Trophoblast cell (in vitro differentiated cells and primary cell): ENCODE measurements at regions not wholly inside any gene's neighbourhood (a gene's known extent, or its start where the extent isn't known, plus 50 kb on each side); places are given as distances from the start of the nearest gene placed in this dataset.

ENCODE experiments used
- DNase-seq, 2 donors: peaks; one replicate each; pipeline ENCODE4 v3.0.0-alpha.2; 2016
- H2AFZ ChIP-seq: 2 replicates; pipeline ENCODE4 v1.6.1; 2013; ENCODE audit warnings: low read length, moderate library complexity, mild to moderate bottlenecking; ENCODE audit not compliant: insufficient read depth, poor library complexity
- H2AK5ac ChIP-seq: 2 replicates; pipeline ENCODE4 v1.6.1; 2013; ENCODE audit warnings: mild to moderate bottlenecking, low read length
- H2BK120ac ChIP-seq: 2 replicates; pipeline ENCODE4 v1.6.1; 2013; ENCODE audit warnings: low read length, mild to moderate bottlenecking, moderate library complexity; ENCODE audit not compliant: insufficient read depth, poor library complexity
- H2BK12ac ChIP-seq: 2 replicates; pipeline ENCODE4 v1.6.1; 2013; ENCODE audit warnings: mild to moderate bottlenecking, low read length, moderate library complexity
- H2BK5ac ChIP-seq: 2 replicates; pipeline ENCODE4 v1.6.1; 2013; ENCODE audit warnings: low read length, low read depth, moderate library complexity, mild to moderate bottlenecking; ENCODE audit not compliant: poor library complexity
- H3K14ac ChIP-seq: 2 replicates; pipeline ENCODE4 v1.6.1; 2013; ENCODE audit warnings: mild to moderate bottlenecking, low read length
- H3K18ac ChIP-seq: 2 replicates; pipeline ENCODE4 v1.6.1; 2013; ENCODE audit warnings: mild to moderate bottlenecking, low read length
- H3K23ac ChIP-seq: 2 replicates; pipeline ENCODE4 v1.6.1; 2013; ENCODE audit warnings: low read length
- H3K27ac ChIP-seq: 2 replicates; pipeline ENCODE4 v1.5.1; 2013; ENCODE audit warnings: low read depth, mild to moderate bottlenecking, inconsistent platforms, low read length, moderate library complexity
- H3K27me3 ChIP-seq: 2 replicates; pipeline ENCODE4 v1.6.1; 2013; ENCODE audit warnings: inconsistent platforms, mild to moderate bottlenecking, low read length, moderate library complexity; ENCODE audit not compliant: insufficient read depth
- H3K36me3 ChIP-seq, 2 experiments: 1 replicate in 1 of 2; 2 replicates in 1 of 2; pipeline ENCODE4 v1.6.1; 2013; ENCODE audit warnings: low read length in 2 of 2, mild to moderate bottlenecking in 2 of 2, moderate library complexity in 1 of 2; ENCODE audit not compliant: insufficient read depth in 2 of 2, control insufficient read depth in 1 of 2
- H3K4ac ChIP-seq: 2 replicates; pipeline ENCODE4 v1.6.1; 2013; ENCODE audit warnings: low read depth, mild to moderate bottlenecking, low read length, moderate library complexity
- H3K4me1 ChIP-seq, 2 experiments: 1 replicate in 1 of 2; 2 replicates in 1 of 2; pipeline ENCODE4 v1.6.1; 2013; ENCODE audit warnings: low read length in 2 of 2, mild to moderate bottlenecking in 2 of 2, moderate library complexity in 1 of 2; ENCODE audit not compliant: insufficient read depth in 2 of 2, control insufficient read depth in 1 of 2
- H3K4me2 ChIP-seq: 2 replicates; pipeline ENCODE4 v1.6.1; 2013; ENCODE audit warnings: inconsistent platforms, mild to moderate bottlenecking, low read length, moderate library complexity
- H3K4me3 ChIP-seq: 2 replicates; pipeline ENCODE4 v1.5.1; 2013; ENCODE audit warnings: mild to moderate bottlenecking, low read depth, low read length, inconsistent platforms
- H3K79me1 ChIP-seq: one replicate; pipeline ENCODE4 v1.6.1; 2013; ENCODE audit warnings: low read length
- H3K79me2 ChIP-seq: 2 replicates; pipeline ENCODE4 v1.6.1; 2013; ENCODE audit warnings: low read length, mild to moderate bottlenecking; ENCODE audit not compliant: control insufficient read depth, insufficient read depth, poor library complexity
- H3K9ac ChIP-seq: 2 replicates; pipeline ENCODE4 v1.6.1; 2013; ENCODE audit warnings: mild to moderate bottlenecking, low read length
- H3K9me3 ChIP-seq: 2 replicates; pipeline ENCODE4 v1.6.1; 2013; ENCODE audit warnings: low read depth, mild to moderate bottlenecking, control low read depth, inconsistent platforms, low read length; ENCODE audit not compliant: insufficient read depth
- H4K12ac ChIP-seq: 2 replicates; pipeline ENCODE4 v1.6.1; 2013; ENCODE audit warnings: low read depth, mild to moderate bottlenecking, low read length, moderate library complexity
- H4K8ac ChIP-seq: 2 replicates; pipeline ENCODE4 v1.6.1; 2013; ENCODE audit warnings: low read depth, mild to moderate bottlenecking, low read length, moderate library complexity
- H4K91ac ChIP-seq: one replicate; pipeline ENCODE4 v1.6.1; 2013; ENCODE audit warnings: low read depth, mild to moderate bottlenecking, low read length, moderate library complexity
- WGBS: extraction: QIAGEN DNeasy Blood & Tissue Kit; methylation state at CpG from one replicate; pipeline ENCODE4 v1.1.7; 2013; ENCODE audit warnings: missing lambda C conversion rate; ENCODE audit not compliant: insufficient read length, insufficient coverage; ENCODE audit errors: extremely low coverage; 5-methylcytosine and 5-hydroxymethylcytosine counted together

- H3K79me1 ChIP-seq = no peaks in the 10 kb centered on the region
- no peaks in the 10 kb centered on the region for H3K27me3 ChIP-seq
- no peaks in the 10 kb centered on the region for H3K36me3 ChIP-seq
- H4K91ac ChIP-seq = no peak overlapping the region
- no peaks in the 10 kb centered on the region for H3K9me3 ChIP-seq
- no CpG with 5 or more reads among the region's 3 CpGs for WGBS
- H3K18ac ChIP-seq = no peak overlapping the region
- no peak overlapping the region for H2AFZ ChIP-seq
- no peak overlapping the region for H4K12ac ChIP-seq
- H4K8ac ChIP-seq = no peak overlapping the region
- no peak overlapping the region for H3K4me3 ChIP-seq
- no peak overlapping the region for H3K4ac ChIP-seq
- no peaks in the 10 kb centered on the region for H3K79me2 ChIP-seq
- H2AK5ac ChIP-seq = no peak overlapping the region
- H2BK5ac ChIP-seq = no peak overlapping the region
- no peak overlapping the region for H2BK120ac ChIP-seq
- no peaks in the 10 kb centered on the region for H3K4me1 ChIP-seq
- no peak overlapping the region for H3K23ac ChIP-seq
- H3K9ac ChIP-seq = no peak overlapping the region
- no peak overlapping the region for H3K27ac ChIP-seq
- no peak overlapping the region for H2BK12ac ChIP-seq
- no peak overlapping the region for H3K14ac ChIP-seq
- H3K4me2 ChIP-seq = no peak overlapping the region
- no peak for DNase-seq
These were observed 56.3 kb downstream of the AGTR2 start for GRCh38 chrX:116226665-116227484.

- H2AFZ ChIP-seq = no peak overlapping the region
- H3K79me2 ChIP-seq = no peaks in the 10 kb centered on the region
- H3K9me3 ChIP-seq = no peaks in the 10 kb centered on the region
- no peak overlapping the region for H3K4me2 ChIP-seq
- no peak overlapping the region for H2BK120ac ChIP-seq
- H3K36me3 ChIP-seq = no peaks in the 10 kb centered on the region
- no peak overlapping the region for H2BK5ac ChIP-seq
- DNase-seq = no peak
- no peak overlapping the region for H4K91ac ChIP-seq
- H4K8ac ChIP-seq = no peak overlapping the region
- no peak overlapping the region for H3K4me3 ChIP-seq
- WGBS = no CpG with 5 or more reads among the region's 4 CpGs
- no peak overlapping the region for H3K18ac ChIP-seq
- H3K79me1 ChIP-seq = no peaks in the 10 kb centered on the region
- H2AK5ac ChIP-seq = no peak overlapping the region
- H3K9ac ChIP-seq = no peak overlapping the region
- no peaks in the 10 kb centered on the region for H3K27me3 ChIP-seq
- no peak overlapping the region for H4K12ac ChIP-seq
- no peak overlapping the region for H2BK12ac ChIP-seq
- H3K27ac ChIP-seq = no peak overlapping the region
- H3K23ac ChIP-seq = no peak overlapping the region
- no peak overlapping the region for H3K4ac ChIP-seq
- no peaks in the 10 kb centered on the region for H3K4me1 ChIP-seq
- H3K14ac ChIP-seq = no peak overlapping the region
These were observed 59.8 kb downstream of the AGTR2 start for GRCh38 chrX:116230130-116230898.

GRCh38 chrX:116232833-116233232 lies 62.3 kb downstream of the AGTR2 start:
- Histone ChIP-seq H3K27ac (no peak overlapping the region), H3K4me1 (no peaks in the 10 kb centered on the region), H3K18ac (no peak overlapping the region), H3K79me1 (no peaks in the 10 kb centered on the region), H4K8ac (no peak overlapping the region), H3K79me2 (no peaks in the 10 kb centered on the region), H4K91ac (no peak overlapping the region), H3K4me3 (no peak overlapping the region), H3K27me3 (no peaks in the 10 kb centered on the region), H4K12ac (no peak overlapping the region), H2BK5ac (no peak overlapping the region), H2AFZ (no peak overlapping the region), H3K9me3 (no peaks in the 10 kb centered on the region), H3K36me3 (no peaks in the 10 kb centered on the region), H2AK5ac (no peak overlapping the region), H3K4ac (no peak overlapping the region), H2BK12ac (no peak overlapping the region), H3K9ac (no peak overlapping the region), H3K14ac (no peak overlapping the region), H3K4me2 (no peak overlapping the region), H3K23ac (no peak overlapping the region), H2BK120ac (no peak overlapping the region)
- peak in 1 of 2 donors; percentile 22 for DNase-seq
- no CpG with 5 or more reads among the region's 3 CpGs for WGBS

GRCh38 chrX:116236666-116237065 lies 66.1 kb downstream of the AGTR2 start:
- Histone ChIP-seq H3K4me1 (no peaks in the 10 kb centered on the region), H3K4me3 (no peak overlapping the region), H3K14ac (no peak overlapping the region), H3K79me1 (no peaks in the 10 kb centered on the region), H2BK5ac (no peak overlapping the region), H3K23ac (no peak overlapping the region), H3K9ac (no peak overlapping the region), H3K27me3 (no peaks in the 10 kb centered on the region), H3K9me3 (no peaks in the 10 kb centered on the region), H3K36me3 (no peaks in the 10 kb centered on the region), H2BK120ac (no peak overlapping the region), H3K4ac (no peak overlapping the region), H2AFZ (no peak overlapping the region), H4K91ac (no peak overlapping the region), H3K18ac (no peak overlapping the region), H2BK12ac (no peak overlapping the region), H4K8ac (no peak overlapping the region), H4K12ac (no peak overlapping the region), H2AK5ac (no peak overlapping the region), H3K4me2 (no peak overlapping the region), H3K27ac (no peak overlapping the region), H3K79me2 (no peaks in the 10 kb centered on the region)
- no peak for DNase-seq
